ENCODE measurements at regions not wholly inside any gene's neighbourhood (a gene's known extent, or its start where the extent isn't known, plus 50 kb on each side); places are given as distances from the start of the nearest gene placed in this dataset.
A peak's percentile ranks its signal among the peaks of the same experiment; 100 is the strongest.

GRCh38 chr2:15784886-15785801, 155.2 kb upstream of the MYCN start:
- Histone ChIP-seq H3K27ac (no peak overlapping the region), H3K4me1 (peaks cover 0 to 6% (median 2%) of the 10 kb centered on the region in 6 donors), H3K9me3 (no peaks in the 10 kb centered on the region), H3K4me3 (no peak overlapping the region), H3K27me3 (replicated peaks in 1 of 7) (peaks cover 0 to 19% (median 0%) of the 10 kb centered on the region in 7 donors), H3K36me3 (no peaks in the 10 kb centered on the region)
- TF ChIP-seq POLR2AphosphoS5 (IDR thresholded peaks at IDR 0.05) (no peak), CTCF (IDR thresholded peaks at IDR 0.05 in 8 of 11, conservative IDR thresholded peaks at IDR 0.05 in 3 of 11) (no peak), POLR2A (IDR thresholded peaks at IDR 0.05) (no peak)
- 88 to 95% (median 90%) methylated on average over 21 of the region's 21 CpGs for WGBS, 5 donors
- peak; percentile 71 for DNase-seq
- intact Hi-C loops (cut with DNase I; ENCODE audit: low total_unique reads), result no loop called here

GRCh38 chr2:15786003-15786654, 154.2 kb upstream of the MYCN start:
- H3K4me3 ChIP-seq, result no peak overlapping the region
- TF ChIP-seq CTCF (IDR thresholded peaks at IDR 0.05 in 8 of 11, conservative IDR thresholded peaks at IDR 0.05 in 3 of 11) (no peak), POLR2AphosphoS5 (IDR thresholded peaks at IDR 0.05) (no peak), POLR2A (IDR thresholded peaks at IDR 0.05) (no peak)
- WGBS, 5 donors, result 84 to 90% (median 89%) methylated on average over 11 of the region's 11 CpGs

GRCh38 chr2:15786901-15787300, 153.4 kb upstream of the MYCN start:
- H3K4me1 ChIP-seq, result peaks cover 0 to 6% (median 2%) of the 10 kb centered on the region in 6 donors
- TF ChIP-seq CTCF (IDR thresholded peaks at IDR 0.05 in 8 of 11, conservative IDR thresholded peaks at IDR 0.05 in 3 of 11) (no peak), POLR2A (IDR thresholded peaks at IDR 0.05) (no peak), POLR2AphosphoS5 (IDR thresholded peaks at IDR 0.05) (no peak)
- H3K4me3 ChIP-seq, result no peak overlapping the region
- 80 to 93% (median 88%) methylated on average over 2 of the region's 2 CpGs for WGBS, 5 donors
- no peak for DNase-seq
- no peak overlapping the region for H3K27ac ChIP-seq
- H3K9me3 ChIP-seq, result no peaks in the 10 kb centered on the region
- no peaks in the 10 kb centered on the region for H3K36me3 ChIP-seq
- intact Hi-C loops (cut with DNase I; ENCODE audit: low total_unique reads), result no loop called here
- H3K27me3 ChIP-seq (replicated peaks in 1 of 7), result peaks cover 0 to 19% (median 0%) of the 10 kb centered on the region in 7 donors

More at GRCh38 chr2:15786003-15786654, 154.2 kb upstream of the MYCN start:
- DNase-seq, result peak; percentile 37
- Histone ChIP-seq H3K4me1 (peaks cover 0 to 6% (median 2%) of the 10 kb centered on the region in 6 donors), H3K27ac (no peak overlapping the region), H3K9me3 (no peaks in the 10 kb centered on the region), H3K27me3 (replicated peaks in 1 of 7) (peaks cover 0 to 19% (median 0%) of the 10 kb centered on the region in 7 donors), H3K36me3 (no peaks in the 10 kb centered on the region)
- intact Hi-C loops (cut with DNase I; ENCODE audit: low total_unique reads), result no loop called here

Data from spleen (tissue), 11 donors.